C1 segment of cervical spinal cord (tissue), 14 donors: ENCODE measurements at regions not wholly inside any gene's neighbourhood (a gene's known extent, or its start where the extent isn't known, plus 50 kb on each side); places are given as distances from the start of the nearest gene placed in this dataset.
"Not testable (repeated sequence)": the region's sequence is repeated elsewhere in the genome, so short reads cannot be mapped to it uniquely, and the experiment has no call there.

Experiments
- DNase-seq, 14 donors: peaks; one replicate each; lab custom pipeline; 2025; lab: John Stamatoyannopoulos, UW

DNA sequence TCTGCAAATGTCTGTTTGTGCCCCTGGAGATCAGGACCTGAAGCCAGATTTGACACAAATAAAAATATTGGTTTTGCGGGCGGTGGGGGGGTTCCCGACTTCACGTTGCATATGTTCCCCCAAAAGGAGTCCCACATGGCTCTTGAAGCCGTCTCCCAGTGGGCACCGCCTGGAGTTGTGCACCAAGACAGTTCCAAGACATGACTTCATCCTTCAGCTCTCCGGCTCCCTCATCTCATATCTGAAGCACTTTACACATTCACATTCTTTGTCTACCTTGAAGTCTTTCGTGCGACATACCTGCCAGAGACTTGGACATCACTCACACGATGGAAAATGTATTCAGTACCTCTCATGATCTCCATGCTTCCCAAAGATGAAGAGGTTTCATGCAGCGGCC lies 362.8 kb upstream of the FOXK1 start:
- DNase-seq, result no peak

DNA sequence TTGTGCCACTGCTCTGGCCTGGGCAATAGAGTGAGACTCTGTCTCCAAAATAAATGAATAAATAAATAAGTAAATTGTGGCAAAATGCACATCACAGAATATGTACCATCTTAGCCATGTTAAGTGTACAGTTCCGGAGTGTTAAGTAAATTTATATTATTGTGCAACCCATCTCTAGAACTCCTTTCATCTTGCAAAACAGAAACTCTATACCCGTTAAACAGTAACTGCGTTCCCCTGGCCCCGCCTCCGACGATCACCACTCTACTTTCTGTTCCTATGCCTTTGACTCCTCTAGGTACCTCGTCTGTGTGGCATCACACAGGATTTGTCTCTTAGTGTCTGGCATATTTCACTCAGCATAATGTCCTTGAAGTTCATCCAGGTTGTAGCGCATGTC lies 356.4 kb upstream of the FOXK1 start:
- DNase-seq, result no peak

DNA sequence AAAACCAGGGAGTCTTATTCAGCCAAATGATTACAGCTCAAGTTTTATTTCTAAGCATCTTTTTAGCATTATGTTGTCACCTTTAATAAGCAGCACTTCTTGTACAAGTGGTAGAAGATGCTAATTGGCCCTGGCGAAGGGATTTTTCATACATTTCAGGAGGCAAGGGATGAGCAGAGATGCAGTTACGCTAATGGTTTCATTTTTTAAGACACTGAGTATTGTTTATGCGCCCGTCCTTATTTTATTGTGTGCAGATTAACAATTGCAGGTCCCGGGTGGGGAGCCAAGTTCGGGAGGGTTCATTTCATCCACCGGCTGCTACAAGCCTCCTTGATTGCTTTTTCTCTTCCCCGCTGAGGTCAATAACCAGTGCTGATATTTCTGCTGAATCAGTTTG lies 350.4 kb upstream of the FOXK1 start:
- no peak for DNase-seq

DNA sequence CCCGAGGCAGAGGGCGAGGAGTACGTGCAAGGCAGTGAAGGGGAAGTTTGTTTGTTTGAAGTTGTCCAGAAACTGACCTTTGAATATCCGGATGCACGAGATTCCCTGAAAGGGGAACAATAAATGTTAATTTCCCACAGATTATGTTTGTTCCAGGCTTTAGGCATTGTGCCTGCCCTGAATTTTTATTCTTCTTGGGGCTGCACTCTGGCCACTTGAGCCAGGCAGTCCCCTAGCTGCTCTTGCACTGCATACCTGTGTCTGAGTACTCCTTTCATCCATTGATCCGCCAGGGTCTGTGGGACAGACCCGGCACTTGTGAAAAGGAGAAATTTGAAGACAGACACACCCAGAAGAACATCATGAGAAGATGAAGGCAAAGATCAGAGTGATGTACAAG lies 343.5 kb upstream of the FOXK1 start:
- DNase-seq, result no peak

- DNase-seq, result no peak
Observed at GRCh38 chr7:4343272-4344247, 338.5 kb upstream of the FOXK1 start.

- no peak for DNase-seq
Observed at GRCh38 chr7:4345004-4345403, 337.1 kb upstream of the FOXK1 start.

DNA sequence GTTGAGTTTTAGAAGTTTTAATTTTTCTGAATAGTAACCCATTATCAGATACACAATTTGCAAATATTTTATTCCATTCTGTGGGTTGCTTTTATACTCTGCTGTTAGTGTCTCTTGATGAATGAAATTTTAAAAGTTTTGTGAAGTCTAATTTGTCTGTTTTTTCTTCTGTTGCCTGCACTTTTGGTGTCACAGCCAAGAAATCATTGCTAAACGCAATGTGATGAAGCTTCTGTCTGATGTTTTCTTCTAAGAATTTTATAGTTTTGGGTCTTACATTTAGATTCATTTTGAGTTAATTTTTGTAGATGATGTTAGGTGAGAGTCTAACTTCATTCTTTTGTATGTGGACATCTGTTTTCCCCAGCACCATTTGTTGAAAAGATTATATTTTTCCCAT lies 330.0 kb upstream of the FOXK1 start:
- no peak for DNase-seq

DNA sequence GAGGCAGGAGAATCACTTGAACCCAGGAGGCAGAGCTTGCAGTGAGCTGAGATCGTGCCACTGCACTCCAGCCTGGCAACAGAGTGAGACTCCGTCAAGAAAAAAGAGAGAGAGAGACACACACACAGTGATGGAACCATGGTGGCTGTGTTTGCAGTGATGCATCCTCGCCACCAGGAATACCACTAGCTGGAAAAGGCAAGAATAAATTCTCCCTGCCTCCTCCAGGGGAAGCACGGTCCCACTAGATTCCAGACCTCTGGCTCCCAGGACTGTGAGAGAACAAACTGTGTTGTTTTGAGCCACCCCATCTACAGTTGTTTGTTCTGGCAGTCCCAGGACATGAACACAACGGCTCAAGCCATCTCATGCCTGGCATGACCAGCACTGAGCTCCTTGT lies 320.3 kb upstream of the FOXK1 start:
- DNase-seq, result no peak

DNA sequence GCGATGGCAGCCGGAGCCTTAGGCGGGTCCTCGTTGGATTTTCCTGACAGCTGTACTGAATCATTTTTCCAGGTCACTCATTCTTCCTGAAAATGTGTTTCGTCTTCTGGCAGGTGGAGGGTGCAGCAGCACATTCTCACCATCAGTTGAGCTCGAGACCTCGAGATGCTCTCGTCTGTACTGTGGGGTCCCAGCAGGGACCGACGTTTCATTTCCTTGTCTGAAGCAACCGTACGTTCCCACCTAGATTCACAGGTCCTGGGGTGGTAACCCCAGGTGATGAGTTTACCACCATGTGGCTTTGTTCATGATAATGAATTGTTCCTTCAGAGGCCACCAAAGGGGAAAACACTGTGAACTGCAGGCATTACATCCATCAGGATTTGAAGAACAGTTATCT lies 298.5 kb upstream of the FOXK1 start:
- DNase-seq, result no peak

GRCh38 chr7:4386190-4386589 lies 295.9 kb upstream of the FOXK1 start:
- DNase-seq, result no peak

DNA sequence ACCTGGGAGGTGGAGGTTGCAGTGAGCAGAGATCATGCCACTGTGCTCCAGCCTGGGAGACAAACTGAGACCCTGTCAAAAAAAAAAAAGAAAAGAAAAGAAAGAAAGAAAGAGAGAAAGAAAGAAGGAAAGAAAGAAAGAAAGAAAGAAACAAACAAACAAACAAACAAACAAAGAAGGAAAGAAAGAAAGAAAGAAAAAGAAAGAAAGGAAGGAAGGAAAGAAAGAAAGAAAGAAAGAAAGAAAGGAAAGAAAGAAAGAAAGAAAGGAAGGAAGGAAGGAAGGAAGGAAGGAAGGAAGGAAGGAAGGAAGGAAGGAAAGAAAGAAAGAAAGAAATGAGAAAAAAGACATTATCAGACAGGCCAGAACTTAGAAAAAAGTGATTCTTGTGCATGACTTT lies 291.0 kb upstream of the FOXK1 start:
- DNase-seq, result not testable (repeated sequence)

- DNase-seq, result no peak
Observed at GRCh38 chr7:4394736-4395135, 287.4 kb upstream of the FOXK1 start.

- no peak for DNase-seq
Observed at GRCh38 chr7:4399121-4399520, 283.0 kb upstream of the FOXK1 start.

- DNase-seq, result no peak
Observed at GRCh38 chr7:4399596-4399995, 282.5 kb upstream of the FOXK1 start.

DNA sequence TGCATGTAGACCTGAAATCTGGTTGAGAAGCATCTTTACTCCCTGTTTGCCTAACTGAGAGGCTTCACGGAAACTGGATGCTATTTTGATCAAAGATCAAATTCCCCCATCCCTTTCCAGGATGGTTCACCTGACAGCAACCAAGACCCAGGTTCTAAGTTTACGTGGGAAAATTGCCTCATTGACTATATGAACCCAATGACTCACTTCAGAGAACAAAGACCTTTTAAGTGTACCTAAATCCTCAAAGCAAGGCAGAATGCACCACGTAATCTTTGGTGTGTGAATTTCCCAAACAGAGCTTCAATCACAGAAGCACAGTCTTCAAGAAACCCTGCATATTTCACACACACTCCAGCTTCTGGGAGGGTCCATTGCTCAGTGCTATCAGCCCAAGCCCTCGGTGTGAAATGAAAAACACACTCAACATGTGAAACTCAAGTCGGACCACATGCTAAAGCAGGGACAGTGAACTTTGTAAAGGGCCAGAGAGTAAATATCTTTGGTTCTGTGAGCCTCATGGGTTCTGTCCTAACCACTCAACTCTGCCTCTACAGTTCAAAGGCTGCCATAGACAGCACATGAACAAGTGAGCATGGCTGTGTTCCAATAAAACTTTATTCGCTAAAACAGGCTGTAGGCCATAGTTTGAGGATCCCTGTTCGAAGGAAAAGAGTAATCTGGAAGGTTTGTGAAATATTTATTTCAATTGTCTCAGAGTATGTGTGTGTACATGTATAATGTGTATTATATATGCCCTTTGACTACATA lies 275.6 kb upstream of the FOXK1 start:
- no peak for DNase-seq

- no peak for DNase-seq
Observed at GRCh38 chr7:4409946-4410345, 272.1 kb upstream of the FOXK1 start.

GRCh38 chr7:4416396-4417056 lies 265.6 kb upstream of the FOXK1 start:
- no peak for DNase-seq

DNA sequence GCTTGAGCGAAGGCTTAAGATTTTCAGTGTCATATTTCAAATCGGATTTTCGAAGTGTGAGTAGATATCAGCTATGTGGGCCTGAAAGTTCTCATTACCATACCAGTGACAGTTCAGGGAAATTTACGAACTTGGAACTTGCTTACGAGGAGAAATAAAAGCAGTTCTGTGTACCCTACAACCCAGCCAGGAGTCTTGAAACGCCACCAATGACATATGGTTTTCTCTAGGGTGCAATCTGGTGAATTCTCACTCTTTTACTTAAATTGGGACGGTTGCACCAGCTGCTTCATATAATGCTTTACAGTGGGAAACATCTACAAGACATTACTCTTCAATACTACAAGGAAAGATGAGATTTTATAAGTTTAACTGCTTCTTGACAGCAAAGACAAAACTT lies 253.6 kb upstream of the FOXK1 start:
- no peak for DNase-seq

- DNase-seq, result no peak
Observed at GRCh38 chr7:4430227-4430626, 251.9 kb upstream of the FOXK1 start.

DNA sequence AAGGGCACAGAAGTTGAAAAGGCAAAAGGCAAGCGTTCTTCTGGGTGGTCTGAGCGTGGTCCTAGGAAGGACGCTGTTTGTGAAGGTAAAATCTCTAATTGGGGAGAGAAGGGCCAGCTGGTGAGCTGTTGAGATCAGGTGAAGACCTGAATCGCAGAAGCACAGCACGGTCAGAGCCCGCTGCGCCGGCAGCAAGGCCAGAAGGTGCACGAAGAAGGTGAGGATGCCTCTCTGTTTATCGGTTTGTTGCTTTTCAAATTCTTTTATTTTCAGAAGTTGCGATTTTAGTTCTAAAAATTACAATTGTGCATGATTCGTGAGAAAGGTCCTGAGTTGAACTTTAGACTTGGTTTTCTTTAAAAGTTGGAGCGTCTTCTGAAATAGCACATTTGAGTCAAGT lies 247.8 kb upstream of the FOXK1 start:
- DNase-seq, result no peak

DNA sequence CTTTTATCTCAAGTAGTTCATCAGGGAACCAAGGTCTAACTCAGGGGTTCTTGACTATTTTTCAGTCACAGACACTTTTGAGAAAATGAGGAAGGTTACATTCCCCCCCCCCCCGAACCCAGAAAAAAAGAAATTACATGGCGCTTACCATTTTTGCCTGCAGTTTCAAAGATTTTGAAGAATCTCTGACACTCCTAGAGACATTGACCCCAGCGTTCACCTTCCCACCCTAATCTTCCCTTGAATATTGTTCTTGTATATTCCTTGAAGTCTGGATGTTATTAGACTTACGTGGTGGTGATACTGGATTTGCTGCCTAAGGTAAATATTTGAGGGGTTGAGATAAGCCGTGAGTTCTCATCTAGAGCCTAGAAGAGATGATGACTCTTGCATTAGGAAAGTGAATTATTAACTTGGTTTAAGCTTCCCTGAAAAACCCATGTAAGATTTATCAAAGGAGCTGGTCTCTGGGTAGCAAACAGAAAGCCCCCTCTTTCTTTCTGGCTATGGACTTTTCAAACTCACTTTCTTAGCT lies 245.7 kb upstream of the FOXK1 start:
- DNase-seq, result no peak

- DNase-seq, result no peak
Observed at GRCh38 chr7:4436936-4437335, 245.2 kb upstream of the FOXK1 start.
